HG03565 (cell line): ENCODE measurements at regions not wholly inside any gene's neighbourhood (a gene's known extent, or its start where the extent isn't known, plus 50 kb on each side); places are given as distances from the start of the nearest gene placed in this dataset.
"Not testable (repeated sequence)": the region's sequence is repeated elsewhere in the genome, so short reads cannot be mapped to it uniquely, and the experiment has no call there.

Experiments used
- ATAC-seq: cut with Tn5 transposase; IDR thresholded peaks from one replicate; pipeline ENCODE4 v1.9.1; 2021; ENCODE audit warnings: mild to moderate bottlenecking, moderate library complexity; ENCODE audit not compliant: unreplicated experiment

- ATAC-seq = no peak
Measured at GRCh38 chr4:27624749-27625148, 764.1 kb downstream of the STIM2 start.

- ATAC-seq = no peak
Measured at GRCh38 chr4:27628609-27629008, 768.0 kb downstream of the STIM2 start.

- no peak for ATAC-seq
Measured at GRCh38 chr4:27629532-27630225, 769.0 kb downstream of the STIM2 start.

- peak; percentile 78 for ATAC-seq
Measured at GRCh38 chr4:27635936-27636913, 775.6 kb downstream of the STIM2 start.

GRCh38 chr4:27638163-27638915 is 777.7 kb downstream of the STIM2 start:
- ATAC-seq = no peak

GRCh38 chr4:27643101-27643500 is 782.5 kb downstream of the STIM2 start:
- no peak for ATAC-seq

- ATAC-seq = no peak
Measured at GRCh38 chr4:27648416-27648815, 787.8 kb downstream of the STIM2 start.

- no peak for ATAC-seq
Measured at GRCh38 chr4:27662426-27662825, 801.8 kb downstream of the STIM2 start.

GRCh38 chr4:27666943-27667342 is 806.3 kb downstream of the STIM2 start:
- no peak for ATAC-seq

GRCh38 chr4:27668001-27668400 is 807.4 kb downstream of the STIM2 start:
- ATAC-seq = no peak

- ATAC-seq = no peak
Measured at GRCh38 chr4:27678027-27678426, 817.4 kb downstream of the STIM2 start.

- peak; percentile 94 for ATAC-seq
Measured at GRCh38 chr4:27684610-27685011, 824.0 kb downstream of the STIM2 start.

GRCh38 chr4:27685091-27685490 is 824.5 kb downstream of the STIM2 start:
- no peak for ATAC-seq

GRCh38 chr4:27685947-27686346 is 825.3 kb downstream of the STIM2 start:
- no peak for ATAC-seq

GRCh38 chr4:27692158-27692557 is 831.5 kb downstream of the STIM2 start:
- peak; percentile 97 for ATAC-seq

GRCh38 chr4:27692868-27693634 is 832.4 kb downstream of the STIM2 start:
- no peak for ATAC-seq

GRCh38 chr4:27696257-27696656 is 835.6 kb downstream of the STIM2 start:
- ATAC-seq = not testable (repeated sequence)

- ATAC-seq = no peak
Measured at GRCh38 chr4:27701606-27702005, 841.0 kb downstream of the STIM2 start.

- ATAC-seq = no peak
Measured at GRCh38 chr4:27702730-27703431, 842.2 kb downstream of the STIM2 start.

GRCh38 chr4:27703771-27704170 is 843.1 kb downstream of the STIM2 start:
- ATAC-seq = no peak
